ENCODE measurements at regions not wholly inside any gene's neighbourhood (a gene's known extent, or its start where the extent isn't known, plus 50 kb on each side); places are given as distances from the start of the nearest gene placed in this dataset.
"Not testable (repeated sequence)": the region's sequence is repeated elsewhere in the genome, so short reads cannot be mapped to it uniquely, and the experiment has no call there.

DNA sequence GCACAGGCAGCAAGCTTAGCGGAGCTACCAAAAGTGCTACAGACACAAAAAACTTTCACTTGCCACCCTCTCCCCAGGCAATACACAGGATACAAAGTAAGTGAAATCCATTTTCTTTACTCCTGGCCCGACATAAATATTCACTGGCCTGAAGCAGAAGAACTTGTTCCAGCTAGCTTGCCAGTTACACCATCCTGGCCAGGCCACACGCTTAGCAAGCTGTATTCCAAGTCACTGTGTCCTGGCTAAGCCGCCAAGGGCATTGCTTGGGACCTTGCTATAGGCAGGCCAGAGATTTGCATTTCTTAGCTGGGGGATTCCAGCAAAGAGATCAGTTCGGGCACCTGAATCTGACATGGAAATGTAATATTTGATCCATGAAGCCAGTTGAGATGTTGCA is 71.0 kb upstream of the SLC1A3 start:
- no peak for DNase-seq

DNA sequence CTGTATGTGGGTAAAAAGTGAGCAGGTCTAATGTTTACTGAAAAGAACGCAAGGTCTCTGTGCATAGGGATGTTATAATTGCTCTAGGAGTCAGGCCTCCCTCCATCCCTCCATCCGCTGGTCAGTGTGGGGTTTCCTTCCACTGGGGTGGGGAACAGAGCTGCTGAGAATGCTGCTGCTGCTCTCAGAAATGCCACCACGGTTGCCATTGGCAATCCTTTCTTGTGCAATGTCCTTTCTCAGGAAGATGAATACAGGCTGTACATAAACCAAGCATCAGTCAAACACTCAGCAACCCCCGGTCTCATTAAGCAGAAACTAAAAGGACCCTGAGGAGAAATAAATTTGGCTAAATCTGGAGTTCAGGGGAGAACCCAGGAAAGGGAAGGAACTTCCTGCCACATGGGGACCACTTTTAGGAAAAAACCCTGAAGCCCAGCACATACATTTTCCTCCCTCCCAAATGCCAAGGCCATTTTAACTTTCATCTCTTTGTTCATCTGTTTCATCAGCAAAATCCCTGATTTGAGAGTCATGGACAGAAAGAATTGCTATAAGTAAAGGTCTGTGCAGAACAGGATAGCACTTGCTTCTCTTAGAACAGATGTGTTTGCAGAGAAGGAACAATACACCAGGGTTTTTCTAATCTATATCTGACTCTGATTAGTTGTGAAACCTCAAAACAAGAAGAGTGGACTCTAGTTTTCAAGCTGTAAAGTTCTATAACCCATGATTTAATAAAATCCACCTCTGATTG is 70.4 kb upstream of the SLC1A3 start:
- DNase-seq = no peak

GRCh38 chr5:36536616-36537005 is 69.8 kb upstream of the SLC1A3 start:
- no peak for DNase-seq

DNA sequence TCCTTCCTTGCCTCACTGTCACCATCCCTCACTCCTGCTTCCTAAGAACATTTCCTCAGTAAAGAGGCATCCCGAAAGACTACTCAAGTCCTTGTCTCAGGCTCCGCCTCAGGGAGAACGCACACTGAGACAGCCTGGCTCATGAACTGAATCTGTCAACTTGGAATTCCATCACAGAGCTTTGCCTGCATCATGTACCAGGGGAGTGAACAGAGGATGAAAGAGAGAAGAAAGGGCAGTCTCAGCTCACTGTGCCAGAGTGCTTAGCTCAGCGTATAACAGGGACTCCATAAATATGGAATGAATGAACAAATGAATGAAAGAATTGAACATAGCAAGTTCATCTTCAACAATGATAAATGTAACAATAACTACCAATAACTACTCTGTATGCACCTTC is 68.7 kb upstream of the SLC1A3 start:
- no peak for DNase-seq

- no peak for DNase-seq
These were observed 53.6 kb upstream of the SLC1A3 start for GRCh38 chr5:36552651-36553393.

GRCh38 chr5:36555035-36555434 is 51.4 kb upstream of the SLC1A3 start:
- not testable (repeated sequence) for DNase-seq
